ENCODE measurements at regions not wholly inside any gene's neighbourhood (a gene's known extent, or its start where the extent isn't known, plus 50 kb on each side); places are given as distances from the start of the nearest gene placed in this dataset.

DNA sequence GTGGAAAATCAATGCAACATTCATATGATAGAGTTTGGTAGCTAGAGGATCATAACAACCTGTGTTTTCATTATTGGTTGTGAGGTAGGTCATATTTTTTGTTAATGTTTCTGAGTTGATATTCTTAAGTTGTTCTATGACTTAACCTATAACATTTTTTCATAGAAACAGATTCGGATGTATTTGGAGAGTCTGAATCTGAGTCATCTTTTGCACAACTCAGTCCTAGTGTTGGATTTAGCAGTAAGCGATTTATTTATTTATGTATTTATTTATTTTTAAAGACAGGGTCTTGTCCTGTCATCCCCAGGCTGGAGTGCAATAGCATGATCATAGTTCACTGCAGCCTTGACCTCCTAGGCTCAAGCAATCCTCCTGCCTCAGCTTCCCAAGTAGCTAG, 292.8 kb upstream of the ZNF717 start:
- no peak for FAIRE-seq

DNA sequence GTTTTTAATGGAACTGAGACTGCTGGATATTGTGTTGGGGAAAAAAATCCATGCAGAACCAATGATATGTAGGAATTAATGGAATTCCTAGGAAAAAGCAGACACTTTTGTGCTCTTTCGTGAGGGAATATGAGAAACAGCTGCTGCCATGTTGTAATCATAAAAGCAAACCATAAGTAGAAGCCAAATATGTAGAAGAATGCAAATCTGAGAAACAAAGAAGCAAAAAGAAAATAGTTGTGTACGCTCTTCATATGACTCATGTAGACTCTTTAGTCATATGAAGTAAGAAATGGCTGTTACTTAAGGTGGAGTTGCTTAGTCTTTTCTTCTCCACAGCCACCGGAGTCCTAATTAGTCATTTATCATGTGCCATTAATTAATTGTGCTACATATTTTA, 298.6 kb upstream of the ZNF717 start:
- FAIRE-seq, result no peak

GRCh38 chr3:76096036-76096435, 310.7 kb upstream of the ZNF717 start:
- no peak for FAIRE-seq

- FAIRE-seq, result no peak
Observed at GRCh38 chr3:76096836-76097588, 311.7 kb upstream of the ZNF717 start.

DNA sequence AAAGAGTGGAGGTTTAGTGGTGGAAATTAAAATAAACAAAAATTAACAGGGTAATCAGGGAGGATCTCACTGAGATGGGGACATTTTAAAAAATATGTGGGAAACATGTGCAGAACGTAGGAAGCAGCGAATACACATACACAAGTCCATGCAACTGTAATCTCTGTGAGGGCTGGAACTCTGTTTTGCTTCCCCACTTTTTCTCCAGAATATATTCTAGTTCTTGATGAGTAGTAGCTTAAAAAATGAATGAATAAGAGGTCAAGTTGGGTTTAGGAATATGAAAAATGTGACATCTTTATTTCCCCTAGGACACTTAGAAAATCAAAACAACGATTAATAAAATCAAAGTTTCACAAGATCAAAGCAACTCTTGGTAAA, 312.2 kb upstream of the ZNF717 start:
- no peak for FAIRE-seq

DNA sequence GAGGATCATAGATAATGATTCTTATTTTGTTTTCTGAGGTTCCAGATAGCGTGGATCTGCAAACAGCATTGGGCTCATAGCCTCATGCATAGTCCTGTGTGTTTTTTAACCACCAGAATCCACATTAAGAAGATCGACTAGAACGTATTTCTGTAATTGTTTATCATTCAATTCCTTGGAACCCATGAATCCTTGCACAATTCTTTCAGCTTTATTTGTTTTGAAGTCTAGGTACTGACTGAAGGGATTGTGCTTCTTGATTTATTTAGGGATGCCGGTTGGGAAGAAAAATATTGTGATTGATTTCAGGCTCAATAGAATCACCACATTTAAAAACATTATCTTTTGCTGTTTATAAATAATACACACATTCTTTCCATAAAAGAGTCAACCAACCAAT, 314.6 kb upstream of the ZNF717 start:
- FAIRE-seq, result no peak

DNA sequence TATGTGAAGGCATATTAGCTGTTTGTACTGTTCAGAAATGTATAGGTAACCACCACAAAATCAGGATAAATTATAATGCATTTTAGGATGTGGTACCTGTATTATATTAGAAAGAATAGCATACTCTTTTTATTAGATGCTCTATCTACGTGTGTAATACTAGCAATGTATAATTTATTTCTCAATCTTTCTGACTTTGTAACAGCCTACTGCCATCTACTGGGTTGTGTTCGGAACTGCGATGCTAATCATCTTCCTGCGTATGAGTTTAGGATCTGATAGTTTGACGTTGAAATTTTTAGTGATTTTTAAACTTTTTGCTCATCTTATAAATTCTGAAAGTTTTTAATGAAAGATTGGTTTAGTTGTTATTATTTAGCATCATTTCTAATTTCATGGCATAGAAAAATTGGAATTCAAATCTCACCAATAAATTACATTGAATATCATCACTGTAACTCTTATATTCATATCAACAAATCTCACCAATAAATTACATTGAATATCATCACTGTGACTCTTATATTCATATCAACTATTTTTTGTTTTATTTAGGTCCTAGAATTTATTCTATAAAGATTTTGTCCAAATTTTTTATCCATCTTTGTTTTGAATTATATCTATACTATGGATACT, 322.7 kb upstream of the ZNF717 start:
- FAIRE-seq, result peak; percentile 96

GRCh38 chr3:76111808-76112207, 326.5 kb upstream of the ZNF717 start:
- no peak for FAIRE-seq

- no peak for FAIRE-seq
Observed at GRCh38 chr3:76122007-76122406, 336.7 kb upstream of the ZNF717 start.

DNA sequence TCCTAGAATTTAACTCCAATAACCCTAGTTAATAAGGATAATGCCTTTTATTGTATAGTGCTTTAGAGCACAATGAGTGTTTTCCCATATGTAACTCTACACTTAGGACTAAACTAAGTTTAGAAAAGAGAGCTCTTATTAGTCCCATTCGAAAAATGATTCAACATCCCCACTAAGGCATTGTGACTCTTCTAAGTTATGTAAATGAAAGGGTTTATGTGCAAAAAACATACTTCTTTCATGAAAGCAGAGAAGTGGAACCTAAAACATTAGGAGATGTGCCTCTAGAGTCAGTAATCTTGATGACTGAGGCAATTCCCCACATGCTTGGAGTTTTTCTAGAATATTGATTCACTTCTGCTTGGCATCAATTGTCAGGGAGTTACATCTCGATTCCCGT, 344.1 kb upstream of the ZNF717 start:
- no peak for FAIRE-seq

DNA sequence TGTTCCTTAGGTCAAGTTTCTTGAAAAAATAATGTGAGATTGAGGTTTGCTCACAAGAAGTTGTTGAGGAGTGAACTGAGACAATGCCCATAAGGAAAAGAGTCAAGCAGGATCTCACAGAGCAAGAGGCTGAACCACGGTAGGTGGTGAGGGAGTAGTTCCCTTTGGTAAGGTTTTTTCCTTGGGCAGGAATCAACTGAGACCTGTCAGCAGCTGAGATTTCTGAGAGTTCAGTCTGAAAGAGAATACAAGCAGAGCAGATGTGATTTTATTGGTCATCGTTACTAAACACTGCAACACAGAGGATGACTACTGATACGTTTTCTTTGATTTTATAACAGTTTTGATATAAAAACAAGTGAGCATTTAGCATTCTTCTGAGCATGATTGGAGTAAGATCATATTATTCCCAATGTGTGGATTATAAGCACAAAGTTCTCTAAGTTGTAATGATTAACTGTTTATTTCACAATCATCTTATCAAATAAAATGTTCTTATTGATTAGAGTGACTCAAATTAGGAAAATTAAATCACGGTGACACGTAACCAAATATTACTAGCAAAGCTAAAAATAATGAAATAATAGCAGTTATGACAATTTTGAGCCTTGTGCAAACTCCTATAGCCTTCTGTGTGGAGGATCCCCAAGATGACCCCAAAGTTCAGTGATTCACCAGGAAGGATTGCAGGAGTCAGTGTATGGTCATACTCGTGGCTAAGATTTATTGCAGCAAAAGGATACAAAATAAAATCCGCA, 346.2 kb upstream of the ZNF717 start:
- no peak for FAIRE-seq

DNA sequence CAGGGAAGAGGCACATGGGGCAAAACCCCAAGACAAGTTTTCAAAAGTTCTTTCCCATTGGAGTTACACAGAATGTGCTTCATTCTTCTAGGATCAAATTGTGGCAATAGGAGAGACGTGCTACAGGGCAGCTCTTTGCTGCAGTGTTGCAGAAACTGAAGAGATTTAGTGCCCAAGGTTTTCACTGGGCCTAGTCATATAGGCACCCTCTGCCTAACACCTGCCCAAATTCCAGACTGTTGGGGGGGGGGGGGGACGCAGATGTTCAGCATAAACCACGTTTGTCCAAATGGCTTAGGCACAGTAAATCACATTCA, 346.8 kb upstream of the ZNF717 start:
- FAIRE-seq, result no peak

- no peak for FAIRE-seq
Observed at GRCh38 chr3:76134166-76134565, 348.8 kb upstream of the ZNF717 start.

GRCh38 chr3:76138921-76139320, 353.6 kb upstream of the ZNF717 start:
- FAIRE-seq, result no peak

DNA sequence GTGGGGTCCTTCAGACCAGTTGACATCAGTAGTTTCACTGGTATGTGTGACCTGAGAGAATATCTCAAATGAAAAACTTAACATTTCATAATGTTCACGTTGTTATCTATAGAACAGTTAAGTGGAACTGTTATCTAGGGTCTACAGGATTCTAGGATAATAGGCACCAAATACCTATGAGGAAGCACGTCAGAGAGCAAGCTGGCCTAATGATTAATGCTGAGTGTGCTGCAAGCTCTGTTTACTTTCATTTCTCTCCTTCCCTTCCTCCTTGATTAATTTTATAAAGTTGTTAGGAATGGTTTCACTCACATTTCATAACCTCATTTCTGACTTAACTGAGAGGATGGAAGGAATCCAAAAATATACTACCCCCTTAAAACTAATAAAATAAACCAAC, 362.5 kb upstream of the ZNF717 start:
- FAIRE-seq, result no peak

DNA sequence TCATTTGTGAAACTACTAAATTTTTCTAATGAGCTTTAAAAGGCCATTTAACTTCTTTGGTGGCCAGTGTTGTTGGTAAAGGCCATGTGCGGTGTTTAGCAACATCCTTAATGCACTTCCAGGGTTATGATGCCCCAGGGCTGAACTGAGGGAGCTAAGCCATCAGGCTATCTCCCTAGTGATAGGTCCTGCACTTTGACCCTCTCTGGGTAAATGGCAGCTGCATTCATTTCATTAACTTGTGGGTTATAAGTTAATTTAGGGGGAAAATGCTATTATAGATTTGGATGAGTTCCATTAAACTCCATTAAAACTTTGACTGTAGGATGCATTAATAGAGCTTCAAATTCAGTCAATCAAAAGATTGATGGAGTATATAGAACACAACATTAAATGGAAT, 366.7 kb upstream of the ZNF717 start:
- FAIRE-seq, result no peak

DNA sequence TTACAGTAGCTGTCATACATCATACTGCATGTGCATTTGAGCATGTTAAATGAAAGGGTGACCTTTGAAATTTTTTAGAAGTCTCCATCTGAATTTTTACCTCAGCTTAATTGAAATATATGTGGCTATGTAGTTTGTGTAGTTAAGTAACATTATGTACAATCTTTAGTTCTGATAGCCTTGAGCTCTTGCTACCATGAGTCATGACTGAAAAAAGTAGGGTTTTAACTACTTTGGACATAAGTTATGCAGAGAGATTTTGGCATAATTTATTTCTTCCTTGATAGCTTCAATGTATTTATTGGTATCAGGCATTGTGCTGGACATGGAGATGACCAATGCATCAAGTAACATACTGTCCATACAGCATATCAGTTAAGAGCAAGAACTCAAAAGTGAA, 376.5 kb upstream of the ZNF717 start:
- no peak for FAIRE-seq

DNA sequence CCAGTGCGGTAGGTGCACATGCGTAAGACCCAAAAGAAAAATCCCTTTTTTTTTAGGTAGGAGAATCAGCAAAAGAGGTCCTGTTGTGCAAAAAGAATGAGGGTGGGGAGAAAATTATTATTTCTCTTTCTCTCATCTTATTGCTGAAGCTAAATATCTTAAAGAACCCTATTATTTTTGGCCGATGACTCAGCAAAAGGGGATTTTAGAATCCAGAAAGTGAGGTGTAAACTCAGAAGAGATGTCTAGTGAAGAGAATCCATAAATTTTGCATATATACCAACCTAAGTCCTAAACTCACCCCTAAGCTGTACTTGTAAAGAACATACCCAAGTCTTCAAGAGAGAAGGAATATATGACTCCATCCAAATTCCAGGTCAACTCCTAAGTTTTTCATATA, 386.3 kb upstream of the ZNF717 start:
- no peak for FAIRE-seq

- no peak for FAIRE-seq
Observed at GRCh38 chr3:76177610-76178009, 392.3 kb upstream of the ZNF717 start.

GRCh38 chr3:76178412-76178811, 393.1 kb upstream of the ZNF717 start:
- no peak for FAIRE-seq

GRCh38 chr3:76181213-76181612, 395.9 kb upstream of the ZNF717 start:
- FAIRE-seq, result no peak

- no peak for FAIRE-seq
Observed at GRCh38 chr3:76198086-76198485, 412.7 kb upstream of the ZNF717 start.

- FAIRE-seq, result no peak
Observed at GRCh38 chr3:76199382-76199781, 414.0 kb upstream of the ZNF717 start.

DNA sequence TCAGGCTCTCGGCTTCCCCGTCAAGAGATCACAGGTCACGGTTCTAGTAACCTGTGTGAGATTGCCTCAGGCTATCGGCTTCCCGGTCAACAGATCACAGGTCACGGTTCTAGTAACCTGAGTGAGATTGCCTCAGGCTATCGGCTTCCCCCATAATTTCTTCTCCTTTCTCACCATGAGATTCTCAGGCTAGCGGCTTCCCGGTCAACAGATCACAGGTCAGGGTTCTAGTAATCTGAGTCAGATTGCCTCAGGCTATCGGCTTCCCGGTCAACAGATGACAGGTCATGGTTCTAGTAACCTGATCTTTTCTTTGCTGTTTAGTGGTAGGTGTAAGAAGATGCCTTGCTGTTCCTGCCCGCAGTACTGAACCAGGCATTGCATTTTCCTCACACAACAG, 418.2 kb upstream of the ZNF717 start:
- FAIRE-seq, result no peak

All from endometrium (tissue), 2 donors.